ENCODE measurements at regions not wholly inside any gene's neighbourhood (a gene's known extent, or its start where the extent isn't known, plus 50 kb on each side); places are given as distances from the start of the nearest gene placed in this dataset.

DNA sequence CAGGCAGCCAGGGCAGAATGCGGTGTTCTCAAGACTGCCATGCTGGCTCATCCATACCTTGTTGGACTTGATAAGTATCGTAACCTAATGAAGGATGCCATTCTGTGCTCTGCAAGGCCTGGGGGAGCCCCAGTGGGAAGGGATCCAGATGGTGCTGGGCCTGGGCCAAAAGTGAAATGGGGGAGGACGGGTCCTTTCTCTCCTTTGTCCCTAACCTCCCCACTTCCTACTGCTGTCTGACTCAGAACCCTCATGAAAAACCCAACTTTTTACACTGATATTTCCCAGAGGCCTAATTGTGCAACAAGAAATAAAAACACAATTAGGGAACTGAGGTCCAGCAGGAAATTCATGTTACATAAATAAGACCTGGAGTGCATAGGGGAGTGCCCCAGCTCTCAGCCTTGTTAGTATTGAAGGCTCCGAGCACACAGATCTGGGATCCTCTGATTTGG, 193.7 kb upstream of the SVIL start:
- TF ChIP-seq, protein P1, sequence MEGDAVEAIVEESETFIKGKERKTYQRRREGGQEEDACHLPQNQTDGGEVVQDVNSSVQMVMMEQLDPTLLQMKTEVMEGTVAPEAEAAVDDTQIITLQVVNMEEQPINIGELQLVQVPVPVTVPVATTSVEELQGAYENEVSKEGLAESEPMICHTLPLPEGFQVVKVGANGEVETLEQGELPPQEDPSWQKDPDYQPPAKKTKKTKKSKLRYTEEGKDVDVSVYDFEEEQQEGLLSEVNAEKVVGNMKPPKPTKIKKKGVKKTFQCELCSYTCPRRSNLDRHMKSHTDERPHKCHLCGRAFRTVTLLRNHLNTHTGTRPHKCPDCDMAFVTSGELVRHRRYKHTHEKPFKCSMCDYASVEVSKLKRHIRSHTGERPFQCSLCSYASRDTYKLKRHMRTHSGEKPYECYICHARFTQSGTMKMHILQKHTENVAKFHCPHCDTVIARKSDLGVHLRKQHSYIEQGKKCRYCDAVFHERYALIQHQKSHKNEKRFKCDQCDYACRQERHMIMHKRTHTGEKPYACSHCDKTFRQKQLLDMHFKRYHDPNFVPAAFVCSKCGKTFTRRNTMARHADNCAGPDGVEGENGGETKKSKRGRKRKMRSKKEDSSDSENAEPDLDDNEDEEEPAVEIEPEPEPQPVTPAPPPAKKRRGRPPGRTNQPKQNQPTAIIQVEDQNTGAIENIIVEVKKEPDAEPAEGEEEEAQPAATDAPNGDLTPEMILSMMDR (IDR thresholded peaks at IDR 0.05; ENCODE audit: low read depth, low read length): no peak
- H3K4me3 ChIP-seq (ENCODE audit: low read depth, low read length): no peak overlapping the region

DNA sequence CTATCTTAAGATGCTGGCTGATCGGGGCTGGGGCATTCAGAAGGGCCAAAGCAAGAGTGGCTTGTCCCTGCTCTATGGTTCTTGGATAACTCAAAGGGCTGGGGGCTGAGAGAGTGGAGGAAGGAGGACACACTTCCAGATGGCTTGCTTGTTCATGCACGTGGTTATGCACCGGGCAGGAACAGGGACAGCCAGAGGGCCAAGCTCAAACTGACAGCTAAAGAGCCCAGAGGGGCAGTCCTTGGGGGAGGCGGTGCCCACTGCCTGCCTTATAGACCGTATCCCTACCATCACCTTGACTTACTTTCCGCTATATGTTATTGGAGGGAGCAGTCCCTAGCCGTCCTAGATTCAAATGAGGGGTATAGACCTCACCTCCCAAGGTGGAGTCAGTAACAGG, 192.7 kb upstream of the SVIL start:
- TF ChIP-seq, protein P1 (IDR thresholded peaks at IDR 0.05; ENCODE audit: low read depth, low read length): no peak
- no peak overlapping the region for H3K4me3 ChIP-seq (ENCODE audit: low read depth, low read length)

DNA sequence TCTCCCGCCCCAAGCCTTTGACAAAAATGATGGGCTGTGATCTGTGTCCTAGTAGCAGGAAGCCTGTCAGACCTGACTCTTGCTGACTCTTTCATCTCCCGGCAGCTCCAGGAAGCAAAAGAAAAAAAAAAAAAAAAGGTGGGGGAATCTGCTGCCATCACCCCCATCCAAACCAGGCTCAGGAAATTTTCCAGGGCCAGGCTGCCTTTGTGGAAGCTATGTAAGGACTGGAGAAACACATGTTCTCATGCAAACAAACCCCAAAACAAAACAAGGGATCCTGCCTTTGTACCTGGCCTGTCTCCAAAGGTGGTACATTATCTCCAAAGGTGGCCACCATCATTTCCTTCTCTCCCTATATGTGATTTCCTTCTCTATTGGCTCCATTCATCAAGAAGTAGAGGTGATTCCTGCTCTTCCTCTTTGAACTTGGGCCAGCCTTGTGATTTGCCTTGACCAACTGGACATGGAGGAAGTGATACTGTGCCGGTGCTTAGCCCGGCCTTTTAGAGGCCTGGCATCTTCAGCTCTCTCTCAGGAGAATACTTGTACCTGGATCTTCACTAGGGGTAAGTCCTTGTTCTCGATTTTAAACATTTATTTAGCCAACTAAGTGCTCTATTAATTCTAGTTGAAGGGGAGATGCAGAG, 192.2 kb upstream of the SVIL start:
- H3K4me3 ChIP-seq (ENCODE audit: low read depth, low read length): no peak overlapping the region
- TF ChIP-seq, protein P1 (IDR thresholded peaks at IDR 0.05; ENCODE audit: low read depth, low read length): no peak

DNA sequence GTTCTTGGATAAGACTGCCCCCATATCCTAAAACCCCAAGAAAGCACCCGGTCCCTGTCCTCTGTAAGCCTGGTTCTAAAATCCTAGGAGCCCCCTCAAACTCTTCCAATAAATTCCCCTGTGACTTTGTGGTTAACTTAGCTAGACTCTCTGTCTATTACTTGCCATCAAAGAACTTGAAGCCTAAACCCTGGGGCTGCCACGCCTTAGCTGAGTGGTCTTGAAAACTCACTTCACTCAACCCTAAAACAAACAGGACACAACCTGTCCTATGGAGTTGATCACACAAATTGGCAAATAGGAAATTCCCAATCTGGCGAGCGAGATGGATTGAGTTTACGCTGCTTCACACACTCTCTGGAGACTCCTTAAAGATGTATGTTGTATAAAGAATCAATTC, 191.4 kb upstream of the SVIL start:
- TF ChIP-seq, protein P1 (IDR thresholded peaks at IDR 0.05; ENCODE audit: low read depth, low read length): no peak
- no peak overlapping the region for H3K4me3 ChIP-seq (ENCODE audit: low read depth, low read length)

DNA sequence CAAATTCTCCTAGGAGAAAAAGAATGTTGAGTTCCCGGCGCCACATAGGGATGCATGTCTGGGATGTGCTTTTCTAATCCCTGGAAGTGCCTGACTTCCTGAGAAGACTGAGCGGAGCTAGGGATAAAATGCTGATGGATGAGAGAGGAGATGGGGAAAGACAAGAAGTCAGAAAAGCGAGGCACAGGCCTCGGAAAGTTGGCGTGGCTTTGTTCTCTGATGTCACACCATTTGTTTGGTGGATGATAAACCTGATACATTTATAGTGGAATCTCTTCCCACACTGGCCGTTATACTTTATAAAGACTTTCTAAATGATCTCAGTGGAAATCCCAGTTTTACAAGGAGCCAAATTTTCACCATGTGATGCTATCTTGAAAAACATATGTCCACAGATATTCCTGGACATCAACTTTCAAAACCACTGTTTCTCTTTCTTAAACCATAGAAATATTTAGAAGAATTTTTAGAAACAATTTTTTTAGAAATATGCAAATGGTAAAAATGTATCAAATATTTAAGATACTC, 188.8 kb upstream of the SVIL start:
- TF ChIP-seq, protein P1 (IDR thresholded peaks at IDR 0.05; ENCODE audit: low read depth, low read length): no peak

DNA sequence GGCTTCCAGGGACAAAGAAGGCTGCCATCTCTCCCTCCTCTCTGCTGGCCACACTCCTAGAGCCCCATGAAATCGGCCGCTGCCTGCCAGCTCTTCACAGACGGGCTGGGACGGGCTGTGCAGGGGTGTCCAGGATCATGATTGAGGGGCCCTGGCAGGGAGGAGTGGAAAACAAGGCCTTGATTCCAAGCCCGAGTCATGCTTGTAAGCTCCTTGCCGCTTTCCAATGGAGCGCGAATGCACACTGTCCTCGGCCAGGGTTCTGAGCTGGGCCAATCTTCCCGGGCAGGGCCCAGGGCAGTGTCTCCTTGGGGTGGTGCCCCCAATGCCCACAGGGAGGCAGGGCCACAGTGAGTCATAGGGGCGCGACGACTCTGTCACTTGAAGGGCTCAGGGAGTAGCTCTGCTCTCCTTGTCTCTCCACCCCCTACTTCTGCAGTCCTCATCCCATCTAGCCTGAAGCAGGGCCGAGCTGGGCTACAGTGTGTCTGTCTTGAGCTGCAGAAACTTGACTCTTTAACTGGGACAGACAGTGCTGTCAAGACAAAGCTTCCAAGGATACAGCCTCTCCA, 186.2 kb upstream of the SVIL start:
- H3K4me3 ChIP-seq (ENCODE audit: low read depth, low read length): no peak overlapping the region
- TF ChIP-seq, protein P1 (IDR thresholded peaks at IDR 0.05; ENCODE audit: low read depth, low read length): no peak

More for the DNA sequence above, 188.8 kb upstream of the SVIL start:
- H3K4me3 ChIP-seq (ENCODE audit: low read depth, low read length): no peak overlapping the region

Measured in WI38 (cell line).